Osteocyte (in vitro differentiated cells): ENCODE measurements at regions not wholly inside any gene's neighbourhood (a gene's known extent, or its start where the extent isn't known, plus 50 kb on each side); places are given as distances from the start of the nearest gene placed in this dataset.
A peak's percentile ranks its signal among the peaks of the same experiment; 100 is the strongest.

Experiments
- DNase-seq: peaks from one replicate; pipeline ENCODE4 v3.0.0; 2021; ENCODE audit warnings: mixed read lengths; ENCODE audit not compliant: unreplicated experiment; ENCODE audit errors: extremely low spot score
- H3K27ac Mint-ChIP-seq: one replicate; pipeline ENCODE4 v1.8.0; 2021; ENCODE audit warnings: mild to moderate bottlenecking, mixed read lengths; ENCODE audit not compliant: unreplicated experiment
- H3K27me3 Mint-ChIP-seq: one replicate; pipeline ENCODE4 v1.8.0; 2021; ENCODE audit warnings: mixed read lengths; ENCODE audit not compliant: unreplicated experiment
- H3K36me3 Mint-ChIP-seq: one replicate; pipeline ENCODE4 v1.8.0; 2021; ENCODE audit warnings: mixed read lengths; ENCODE audit not compliant: unreplicated experiment
- H3K4me1 Mint-ChIP-seq: one replicate; pipeline ENCODE4 v1.8.0; 2021; ENCODE audit warnings: mixed read lengths; ENCODE audit not compliant: unreplicated experiment
- H3K4me3 Mint-ChIP-seq: one replicate; pipeline ENCODE4 v1.8.0; 2021; ENCODE audit warnings: mild to moderate bottlenecking, moderate library complexity, mixed read lengths; ENCODE audit not compliant: unreplicated experiment
- H3K9me3 Mint-ChIP-seq: one replicate; pipeline ENCODE4 v1.8.0; 2021; ENCODE audit warnings: mixed read lengths; ENCODE audit not compliant: unreplicated experiment
- CTCF ChIP-seq: fragments of 200-600 bp; sonication (generic); IDR thresholded peaks from 2 replicates; pipeline ENCODE4 v1.5.0; 2021; ENCODE audit warnings: antibody characterized with exemption, mild to moderate bottlenecking, moderate library complexity

DNA sequence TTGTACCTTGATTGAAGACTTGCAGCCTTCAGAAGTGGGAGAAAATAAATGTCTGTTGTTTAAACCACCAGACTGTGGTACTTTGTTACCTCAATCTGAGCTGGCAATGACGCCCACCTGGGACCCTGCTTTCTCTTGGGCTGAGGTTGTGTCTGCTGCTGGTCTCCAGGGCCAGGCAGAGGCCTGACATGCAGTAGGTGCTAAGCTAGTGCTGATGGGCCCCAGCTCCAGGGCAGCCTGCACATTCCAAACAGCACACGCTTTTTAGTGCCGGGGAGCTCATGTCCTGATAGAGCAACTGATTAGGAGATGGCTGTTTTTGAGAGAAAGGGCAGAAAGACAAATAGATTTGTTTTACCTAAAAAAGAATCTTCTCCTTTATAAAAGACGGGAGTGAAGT is 664.0 kb upstream of the HS6ST1 start:
- Mint-ChIP-seq H3K36me3 (no peaks in the 10 kb centered on the region), H3K4me1 (no peaks in the 10 kb centered on the region), H3K4me3 (no peak overlapping the region), H3K27ac (no peak overlapping the region), H3K27me3 (no peaks in the 10 kb centered on the region), H3K9me3 (no peaks in the 10 kb centered on the region)
- no peak for TF ChIP-seq CTCF
- DNase-seq, result peak; percentile 77

- TF ChIP-seq CTCF, result no peak
- DNase-seq, result no peak
- Mint-ChIP-seq H3K27ac (no peak overlapping the region), H3K4me3 (no peak overlapping the region), H3K9me3 (no peaks in the 10 kb centered on the region), H3K27me3 (no peaks in the 10 kb centered on the region), H3K4me1 (no peaks in the 10 kb centered on the region), H3K36me3 (no peaks in the 10 kb centered on the region)
Observed at GRCh38 chr2:128983094-128983493, 664.4 kb upstream of the HS6ST1 start.

DNA sequence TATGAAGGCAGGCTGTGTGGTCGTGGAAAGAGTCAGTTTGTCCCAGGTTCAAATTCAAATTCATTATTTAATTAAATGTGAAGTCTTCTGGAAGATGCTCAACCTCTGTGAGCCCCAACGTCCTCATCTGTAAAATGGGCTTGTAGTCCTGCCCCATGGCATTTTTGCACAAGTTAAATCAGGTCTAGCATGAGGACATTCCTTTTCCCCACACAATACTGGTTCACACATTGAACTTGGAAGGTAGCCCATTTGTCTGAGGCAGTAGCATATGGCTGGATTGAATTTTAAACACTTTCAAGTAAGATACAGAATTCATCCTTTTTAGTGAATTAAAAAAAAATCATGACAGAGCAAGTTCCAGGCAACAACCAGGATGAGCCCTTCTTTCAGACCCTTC is 665.4 kb upstream of the HS6ST1 start:
- no peak for TF ChIP-seq CTCF
- H3K4me1 Mint-ChIP-seq, result no peaks in the 10 kb centered on the region

GRCh38 chr2:128984855-128985254 is 666.2 kb upstream of the HS6ST1 start:
- Mint-ChIP-seq H3K36me3 (no peaks in the 10 kb centered on the region), H3K4me3 (no peak overlapping the region), H3K27ac (no peak overlapping the region), H3K4me1 (no peaks in the 10 kb centered on the region), H3K9me3 (no peaks in the 10 kb centered on the region), H3K27me3 (no peaks in the 10 kb centered on the region)
- TF ChIP-seq CTCF, result no peak
- no peak for DNase-seq

More for the DNA sequence above, 665.4 kb upstream of the HS6ST1 start:
- Mint-ChIP-seq H3K27ac (no peak overlapping the region), H3K9me3 (no peaks in the 10 kb centered on the region), H3K4me3 (no peak overlapping the region), H3K36me3 (no peaks in the 10 kb centered on the region), H3K27me3 (no peaks in the 10 kb centered on the region)
- no peak for DNase-seq

GRCh38 chr2:128986026-128986715 is 667.5 kb upstream of the HS6ST1 start:
- H3K4me1 Mint-ChIP-seq, result no peaks in the 10 kb centered on the region
- no peaks in the 10 kb centered on the region for H3K36me3 Mint-ChIP-seq
- H3K27me3 Mint-ChIP-seq, result no peaks in the 10 kb centered on the region
- no peak overlapping the region for H3K4me3 Mint-ChIP-seq
- no peak for TF ChIP-seq CTCF
- peak; percentile 66 for DNase-seq
- H3K27ac Mint-ChIP-seq, result no peak overlapping the region
- H3K9me3 Mint-ChIP-seq, result no peaks in the 10 kb centered on the region
